ENCODE measurements at regions not wholly inside any gene's neighbourhood (a gene's known extent, or its start where the extent isn't known, plus 50 kb on each side); places are given as distances from the start of the nearest gene placed in this dataset.
"Not testable (repeated sequence)": the region's sequence is repeated elsewhere in the genome, so short reads cannot be mapped to it uniquely, and the experiment has no call there.

- DNase-seq (ENCODE audit: low read depth), result peak; percentile 76
Observed at GRCh38 chr4:169342906-169343564, 72.3 kb upstream of the SH3RF1 start.

- DNase-seq (ENCODE audit: low read depth), result no peak
Observed at GRCh38 chr4:169342159-169342860, 71.6 kb upstream of the SH3RF1 start.

- DNase-seq (ENCODE audit: low read depth), result peak; percentile 87
Observed at GRCh38 chr4:169341490-169341889, 70.7 kb upstream of the SH3RF1 start.

- DNase-seq (ENCODE audit: low read depth), result no peak
Observed at GRCh38 chr4:169340834-169341233, 70.1 kb upstream of the SH3RF1 start.

- no peak for DNase-seq (ENCODE audit: low read depth)
Observed at GRCh38 chr4:169338241-169338640, 67.5 kb upstream of the SH3RF1 start.

- peak; percentile 42 for DNase-seq (ENCODE audit: low read depth)
Observed at GRCh38 chr4:169337510-169337909, 66.8 kb upstream of the SH3RF1 start.

GRCh38 chr4:169335331-169335730 lies 64.6 kb upstream of the SH3RF1 start:
- DNase-seq (ENCODE audit: low read depth), result no peak

- DNase-seq (ENCODE audit: low read depth), result no peak
Observed at GRCh38 chr4:169334335-169334734, 63.6 kb upstream of the SH3RF1 start.

- no peak for DNase-seq (ENCODE audit: low read depth)
Observed at GRCh38 chr4:169333265-169333664, 62.5 kb upstream of the SH3RF1 start.

- DNase-seq (ENCODE audit: low read depth), result no peak
Observed at GRCh38 chr4:169332583-169332982, 61.8 kb upstream of the SH3RF1 start.

GRCh38 chr4:169330811-169331210 lies 60.1 kb upstream of the SH3RF1 start:
- DNase-seq (ENCODE audit: low read depth), result no peak

- no peak for DNase-seq (ENCODE audit: low read depth)
Observed at GRCh38 chr4:169330095-169330494, 59.3 kb upstream of the SH3RF1 start.

GRCh38 chr4:169327951-169328350 lies 57.2 kb upstream of the SH3RF1 start:
- no peak for DNase-seq (ENCODE audit: low read depth)

GRCh38 chr4:169323925-169324324 lies 53.2 kb upstream of the SH3RF1 start:
- DNase-seq (ENCODE audit: low read depth), result not testable (repeated sequence)

- not testable (repeated sequence) for DNase-seq (ENCODE audit: low read depth)
Observed at GRCh38 chr4:169322833-169323232, 52.1 kb upstream of the SH3RF1 start.

All from RPMI7951 (cell line).